ENCODE measurements at regions not wholly inside any gene's neighbourhood (a gene's known extent, or its start where the extent isn't known, plus 50 kb on each side); places are given as distances from the start of the nearest gene placed in this dataset.
"Not testable (repeated sequence)": the region's sequence is repeated elsewhere in the genome, so short reads cannot be mapped to it uniquely, and the experiment has no call there.

GRCh38 chr1:192496369-192497056 is 79.1 kb upstream of the RGS1 start (continued):
- no peak for TF ChIP-seq HOXB5 (CRISPR knock-in tag; IDR thresholded peaks at IDR 0.05)
- 0 out of 3 replicates have a peak, but pooled peaks have one; percentile 9 for TF ChIP-seq SMC3 (IDR thresholded peaks at IDR 0.05)
- peak; percentile 57; the same call in 1 of the 2 replicates for TF ChIP-seq FOSL2 (IDR thresholded peaks at IDR 0.05)
- TF ChIP-seq FOSL2 (CRISPR knock-in tag; IDR thresholded peaks at IDR 0.05): no peak
- no peak for TF ChIP-seq ESRRA (IDR thresholded peaks at IDR 0.05; ENCODE audit: borderline replicate concordance, low read length)
- TF ChIP-seq ZNF302 (CRISPR knock-in tag; IDR thresholded peaks at IDR 0.05): no peak
- no peak for TF ChIP-seq HEYL (CRISPR knock-in tag; IDR thresholded peaks at IDR 0.05)
- no peak for TF ChIP-seq NFE2L2 (conservative IDR thresholded peaks at IDR 0.05; ENCODE audit: low read length)
- TF ChIP-seq PHF8 (IDR thresholded peaks at IDR 0.05; ENCODE audit: borderline replicate concordance, low read depth): no peak
- TF ChIP-seq CBX2 (IDR thresholded peaks at IDR 0.05; ENCODE audit: borderline replicate concordance, low read depth): no peak
- no peak for TF ChIP-seq ZSCAN20 (CRISPR knock-in tag; IDR thresholded peaks at IDR 0.05)
- TF ChIP-seq TP53 (CRISPR knock-in tag; IDR thresholded peaks at IDR 0.05): no peak

- DNase-seq (ENCODE audit: low read depth in 1 of 2, low spot score in 1 of 2): no peak
- WGBS (ENCODE audit: missing lambda C conversion rate): 83% methylated on average over 2 of the region's 2 CpGs
- CTCF ChIA-PET: interaction anchor here (0.7 to 1.2 kb wide), 3 partner anchors 20 to 522 kb away, joined by 3 read pairs; no protein-coding TSS in a partner anchor
Measured at GRCh38 chr1:192497214-192497794, 78.3 kb upstream of the RGS1 start.

GRCh38 chr1:192498092-192498491 is 77.5 kb upstream of the RGS1 start:
- H3K27ac ChIP-seq; H3K4me3 ChIP-seq; H3K4me2 ChIP-seq; DNase-seq (ENCODE audit: low read depth in 1 of 2, low spot score in 1 of 2); H3K9me3 ChIP-seq; FAIRE-seq; POLR2A ChIA-PET; ATAC-seq: not testable (repeated sequence)
- CTCF ChIA-PET: interaction anchor here (0.7 to 1.4 kb wide), 3 partner anchors 9 to 521 kb away, joined by 3 to 4 read pairs (median 3); no protein-coding TSS in a partner anchor
- WGBS (ENCODE audit: missing lambda C conversion rate): 84% methylated on average over 13 of the region's 13 CpGs
- peaks cover 14% of the 10 kb centered on the region for H3K4me1 ChIP-seq

More at GRCh38 chr1:192497214-192497794, 78.3 kb upstream of the RGS1 start:
- ATAC-seq (no peak), FAIRE-seq (no peak)
- Histone ChIP-seq H3K9me3 (peaks cover 8% of the 10 kb centered on the region; the same call in 1 of the 3 replicates), H3K27ac (peak overlapping the region in 1 of 2 experiments; percentile 41; a peak in 1 of 6 replicates), H3K4me1 (peaks cover 17% of the 10 kb centered on the region), H3K4me3 (no peak overlapping the region), H3K4me2 (no peak overlapping the region; the same call in 2 of the 3 replicates)
- no peak for TF ChIP-seq TFCP2L1 (CRISPR knock-in tag; IDR thresholded peaks at IDR 0.05)
- no peak for TF ChIP-seq TP53 (CRISPR knock-in tag; IDR thresholded peaks at IDR 0.05)
- no peak for TF ChIP-seq POLR2A (IDR thresholded peaks at IDR 0.05; ENCODE audit: low read length)
- no peak for TF ChIP-seq RARB (CRISPR knock-in tag; IDR thresholded peaks at IDR 0.05)
- no peak for TF ChIP-seq RFX5 (IDR thresholded peaks at IDR 0.05)
- TF ChIP-seq HOXB5 (CRISPR knock-in tag; IDR thresholded peaks at IDR 0.05): no peak
- TF ChIP-seq CBX8 (IDR thresholded peaks at IDR 0.05): no peak
- TF ChIP-seq CBX2 (IDR thresholded peaks at IDR 0.05; ENCODE audit: borderline replicate concordance, low read depth): no peak
- no peak for TF ChIP-seq KDM1A (IDR thresholded peaks at IDR 0.05; ENCODE audit: low read depth)
- no peak for TF ChIP-seq FOXS1 (CRISPR knock-in tag; IDR thresholded peaks at IDR 0.05)
- TF ChIP-seq MAFK (IDR thresholded peaks at IDR 0.05; ENCODE audit: partially characterized antibody): no peak
- POLR2A ChIA-PET: no interaction called here

GRCh38 chr1:192499061-192499581 is 76.5 kb upstream of the RGS1 start:
- DNase-seq (ENCODE audit: low read depth in 1 of 2, low spot score in 1 of 2); ATAC-seq; H3K9me3 ChIP-seq; H3K27ac ChIP-seq; FAIRE-seq; H3K4me2 ChIP-seq; H3K4me3 ChIP-seq; POLR2A ChIA-PET: not testable (repeated sequence)
- H3K4me1 ChIP-seq: peaks cover 14% of the 10 kb centered on the region
- WGBS (ENCODE audit: missing lambda C conversion rate): 53% methylated on average over 2 of the region's 29 CpGs
- CTCF ChIA-PET: interaction anchor here (1.4 kb wide), 1 partner anchor 8 kb away, joined by 4 read pairs; no protein-coding TSS in a partner anchor

GRCh38 chr1:192500541-192500940 is 75.0 kb upstream of the RGS1 start:
- POLR2A ChIA-PET; DNase-seq (ENCODE audit: low read depth in 1 of 2, low spot score in 1 of 2); FAIRE-seq; H3K27ac ChIP-seq; H3K4me2 ChIP-seq; H3K4me3 ChIP-seq; ATAC-seq; CTCF ChIA-PET; H3K9me3 ChIP-seq: not testable (repeated sequence)
- H3K4me1 ChIP-seq: peaks cover 13% of the 10 kb centered on the region
- WGBS (ENCODE audit: missing lambda C conversion rate): 84% methylated on average over 23 of the region's 23 CpGs

Measured in A549 (cell line).